ENCODE measurements at regions not wholly inside any gene's neighbourhood (a gene's known extent, or its start where the extent isn't known, plus 50 kb on each side); places are given as distances from the start of the nearest gene placed in this dataset.

- no peaks in the 10 kb centered on the region for H3K36me3 ChIP-seq
- H3K4me3 ChIP-seq: no peak overlapping the region
- DNase-seq (ENCODE audit: low spot score): no peak
- no peak for ATAC-seq (ENCODE audit: insufficient number of reproducible peaks, low FRiP score, low read depth)
- no peak for TF ChIP-seq CTCF (IDR thresholded peaks at IDR 0.05)
- H3K27me3 ChIP-seq (replicated peaks; ENCODE audit: insufficient read depth): no peaks in the 10 kb centered on the region
- H3K27ac ChIP-seq: no peak overlapping the region
- peaks cover 25 to 55% of the 10 kb centered on the region in 2 donors for H3K4me1 ChIP-seq (ENCODE audit: control insufficient read depth in 1 of 2, low read depth in 2 of 2)
- no peaks in the 10 kb centered on the region for H3K9me3 ChIP-seq
Measured at GRCh38 chr5:68032216-68032762, 183.3 kb upstream of the PIK3R1 start.

GRCh38 chr5:68028131-68028727 is 187.3 kb upstream of the PIK3R1 start:
- DNase-seq (ENCODE audit: low spot score) (no peak), ATAC-seq (ENCODE audit: insufficient number of reproducible peaks, low FRiP score, low read depth) (no peak)
- Histone ChIP-seq H3K4me1 (ENCODE audit: control insufficient read depth in 1 of 2, low read depth in 2 of 2) (peaks cover 29 to 60% of the 10 kb centered on the region in 2 donors), H3K27ac (peak overlapping the region; percentile 48 to 65), H3K27me3 (replicated peaks; ENCODE audit: insufficient read depth) (no peaks in the 10 kb centered on the region), H3K36me3 (no peaks in the 10 kb centered on the region), H3K9me3 (no peaks in the 10 kb centered on the region), H3K4me3 (no peak overlapping the region)
- no peak for TF ChIP-seq CTCF (IDR thresholded peaks at IDR 0.05)

GRCh38 chr5:68027519-68027918 is 188.0 kb upstream of the PIK3R1 start:
- ATAC-seq (ENCODE audit: insufficient number of reproducible peaks, low FRiP score, low read depth) (no peak), DNase-seq (ENCODE audit: low spot score) (no peak)
- Histone ChIP-seq H3K4me1 (ENCODE audit: control insufficient read depth in 1 of 2, low read depth in 2 of 2) (peaks cover 29 to 54% of the 10 kb centered on the region in 2 donors), H3K9me3 (no peaks in the 10 kb centered on the region), H3K27ac (peak overlapping the region; percentile 48 to 65), H3K36me3 (no peaks in the 10 kb centered on the region), H3K27me3 (replicated peaks; ENCODE audit: insufficient read depth) (no peaks in the 10 kb centered on the region), H3K4me3 (no peak overlapping the region)
- no peak for TF ChIP-seq CTCF (IDR thresholded peaks at IDR 0.05)

GRCh38 chr5:68026092-68026885 is 189.3 kb upstream of the PIK3R1 start:
- Histone ChIP-seq H3K36me3 (no peaks in the 10 kb centered on the region), H3K9me3 (no peaks in the 10 kb centered on the region), H3K27me3 (replicated peaks; ENCODE audit: insufficient read depth) (no peaks in the 10 kb centered on the region), H3K4me1 (ENCODE audit: control insufficient read depth in 1 of 2, low read depth in 2 of 2) (peaks cover 26 to 47% of the 10 kb centered on the region in 2 donors), H3K4me3 (no peak overlapping the region), H3K27ac (peak overlapping the region; percentile 31 to 48)
- ATAC-seq (ENCODE audit: insufficient number of reproducible peaks, low FRiP score, low read depth): no peak
- TF ChIP-seq CTCF (IDR thresholded peaks at IDR 0.05): no peak
- no peak for DNase-seq (ENCODE audit: low spot score)

GRCh38 chr5:68024426-68024825 is 191.1 kb upstream of the PIK3R1 start:
- no peak for DNase-seq (ENCODE audit: low spot score)
- Histone ChIP-seq H3K4me1 (ENCODE audit: control insufficient read depth in 1 of 2, low read depth in 2 of 2) (peaks cover 26 to 46% of the 10 kb centered on the region in 2 donors), H3K27ac (peak overlapping the region; percentile 51 to 54), H3K9me3 (no peaks in the 10 kb centered on the region), H3K4me3 (no peak overlapping the region), H3K27me3 (replicated peaks; ENCODE audit: insufficient read depth) (no peaks in the 10 kb centered on the region), H3K36me3 (no peaks in the 10 kb centered on the region)
- no peak for ATAC-seq (ENCODE audit: insufficient number of reproducible peaks, low FRiP score, low read depth)
- no peak for TF ChIP-seq CTCF (IDR thresholded peaks at IDR 0.05)
